ENCODE measurements at regions not wholly inside any gene's neighbourhood (a gene's known extent, or its start where the extent isn't known, plus 50 kb on each side); places are given as distances from the start of the nearest gene placed in this dataset.

- Mint-ChIP-seq H3K36me3 (ENCODE audit: low read depth) (no peaks in the 10 kb centered on the region), H3K27ac (no peak overlapping the region), H3K9me3 (no peaks in the 10 kb centered on the region), H3K4me3 (no peak overlapping the region), H3K4me1 (no peaks in the 10 kb centered on the region), H3K27me3 (ENCODE audit: low read depth, poor library complexity) (peaks cover 2% of the 10 kb centered on the region)
- no peak for DNase-seq
- no peak for TF ChIP-seq CTCF (IDR thresholded peaks at IDR 0.05)
Observed at GRCh38 chr15:87419344-87419743, 837.2 kb downstream of the NTRK3 start.

GRCh38 chr15:87416591-87417257 is 839.8 kb downstream of the NTRK3 start:
- DNase-seq = no peak
- no peak for TF ChIP-seq CTCF (IDR thresholded peaks at IDR 0.05)
- Mint-ChIP-seq H3K27ac (no peak overlapping the region), H3K4me3 (no peak overlapping the region), H3K27me3 (ENCODE audit: low read depth, poor library complexity) (peaks cover 5% of the 10 kb centered on the region), H3K4me1 (no peaks in the 10 kb centered on the region), H3K36me3 (ENCODE audit: low read depth) (no peaks in the 10 kb centered on the region), H3K9me3 (no peaks in the 10 kb centered on the region)

- Mint-ChIP-seq H3K36me3 (ENCODE audit: low read depth) (no peaks in the 10 kb centered on the region), H3K9me3 (no peaks in the 10 kb centered on the region), H3K27ac (no peak overlapping the region), H3K4me3 (no peak overlapping the region), H3K27me3 (ENCODE audit: low read depth, poor library complexity) (no peaks in the 10 kb centered on the region), H3K4me1 (no peaks in the 10 kb centered on the region)
- no peak for TF ChIP-seq CTCF (IDR thresholded peaks at IDR 0.05)
- no peak for DNase-seq
Observed at GRCh38 chr15:87408902-87409301, 847.6 kb downstream of the NTRK3 start.

GRCh38 chr15:87403973-87404372 is 852.6 kb downstream of the NTRK3 start:
- no peaks in the 10 kb centered on the region for H3K36me3 Mint-ChIP-seq (ENCODE audit: low read depth)
- H3K4me3 Mint-ChIP-seq = no peak overlapping the region
- no peak overlapping the region for H3K27ac Mint-ChIP-seq
- no peak for TF ChIP-seq CTCF (IDR thresholded peaks at IDR 0.05)
- H3K27me3 Mint-ChIP-seq (ENCODE audit: low read depth, poor library complexity) = no peaks in the 10 kb centered on the region
- H3K4me1 Mint-ChIP-seq = peaks cover 7% of the 10 kb centered on the region
- no peaks in the 10 kb centered on the region for H3K9me3 Mint-ChIP-seq
- DNase-seq = no peak

- peaks cover 7% of the 10 kb centered on the region for H3K4me1 Mint-ChIP-seq
- H3K9me3 Mint-ChIP-seq = no peaks in the 10 kb centered on the region
- H3K36me3 Mint-ChIP-seq (ENCODE audit: low read depth) = no peaks in the 10 kb centered on the region
- no peak overlapping the region for H3K27ac Mint-ChIP-seq
- TF ChIP-seq CTCF (IDR thresholded peaks at IDR 0.05) = no peak
- no peak overlapping the region for H3K4me3 Mint-ChIP-seq
- no peaks in the 10 kb centered on the region for H3K27me3 Mint-ChIP-seq (ENCODE audit: low read depth, poor library complexity)
- no peak for DNase-seq
Observed at GRCh38 chr15:87401973-87402372, 854.6 kb downstream of the NTRK3 start.

- H3K4me1 Mint-ChIP-seq = peaks cover 3% of the 10 kb centered on the region
- peaks cover 20% of the 10 kb centered on the region for H3K9me3 Mint-ChIP-seq
- H3K27ac Mint-ChIP-seq = no peak overlapping the region
- TF ChIP-seq CTCF (IDR thresholded peaks at IDR 0.05) = no peak
- peaks cover 4% of the 10 kb centered on the region for H3K27me3 Mint-ChIP-seq (ENCODE audit: low read depth, poor library complexity)
- DNase-seq = no peak
- no peak overlapping the region for H3K4me3 Mint-ChIP-seq
- H3K36me3 Mint-ChIP-seq (ENCODE audit: low read depth) = peaks cover 6% of the 10 kb centered on the region
Observed at GRCh38 chr15:87394676-87395075, 861.9 kb downstream of the NTRK3 start.

Data from nephron progenitor cell (in vitro differentiated cells).